8988T (cell line): ENCODE measurements at regions not wholly inside any gene's neighbourhood (a gene's known extent, or its start where the extent isn't known, plus 50 kb on each side); places are given as distances from the start of the nearest gene placed in this dataset.

Experiments
- DNase-seq: peaks from one replicate; pipeline ENCODE4 v3.0.0; 2011

- no peak for DNase-seq
These were observed 437.7 kb downstream of the SATB2 start for GRCh38 chr2:199019898-199020507.

GRCh38 chr2:199018826-199019225 lies 438.9 kb downstream of the SATB2 start:
- no peak for DNase-seq

GRCh38 chr2:199015072-199015471 lies 442.7 kb downstream of the SATB2 start:
- no peak for DNase-seq

GRCh38 chr2:199014226-199014625 lies 443.5 kb downstream of the SATB2 start:
- no peak for DNase-seq

GRCh38 chr2:199011908-199012307 lies 445.8 kb downstream of the SATB2 start:
- DNase-seq, result no peak

- DNase-seq, result no peak
These were observed 463.1 kb downstream of the SATB2 start for GRCh38 chr2:198994678-198995077.

GRCh38 chr2:198991431-198991830 lies 466.3 kb downstream of the SATB2 start:
- no peak for DNase-seq

- no peak for DNase-seq
These were observed 482.0 kb downstream of the SATB2 start for GRCh38 chr2:198975779-198976178.

- DNase-seq, result no peak
These were observed 484.0 kb downstream of the SATB2 start for GRCh38 chr2:198973785-198974184.

GRCh38 chr2:198973181-198973580 lies 484.6 kb downstream of the SATB2 start:
- DNase-seq, result no peak

GRCh38 chr2:198968545-198968944 lies 489.2 kb downstream of the SATB2 start:
- no peak for DNase-seq

- no peak for DNase-seq
These were observed 491.5 kb downstream of the SATB2 start for GRCh38 chr2:198966269-198966668.

- no peak for DNase-seq
These were observed 496.2 kb downstream of the SATB2 start for GRCh38 chr2:198961547-198961946.

- DNase-seq, result no peak
These were observed 500.6 kb downstream of the SATB2 start for GRCh38 chr2:198957181-198957580.

GRCh38 chr2:198953328-198953727 lies 504.4 kb downstream of the SATB2 start:
- DNase-seq, result no peak

GRCh38 chr2:198950803-198951202 lies 506.9 kb downstream of the SATB2 start:
- DNase-seq, result no peak

- no peak for DNase-seq
These were observed 512.2 kb downstream of the SATB2 start for GRCh38 chr2:198945496-198945895.

- DNase-seq, result no peak
These were observed 527.6 kb downstream of the SATB2 start for GRCh38 chr2:198930170-198930569.

- no peak for DNase-seq
These were observed 529.7 kb downstream of the SATB2 start for GRCh38 chr2:198928026-198928425.

- DNase-seq, result no peak
These were observed 539.6 kb downstream of the SATB2 start for GRCh38 chr2:198917926-198918720.

GRCh38 chr2:198917275-198917674 lies 540.5 kb downstream of the SATB2 start:
- DNase-seq, result no peak

- DNase-seq, result no peak
These were observed 541.1 kb downstream of the SATB2 start for GRCh38 chr2:198916548-198917080.

GRCh38 chr2:198913394-198914152 lies 544.2 kb downstream of the SATB2 start:
- DNase-seq, result no peak
